HG02870 (cell line): ENCODE measurements at regions not wholly inside any gene's neighbourhood (a gene's known extent, or its start where the extent isn't known, plus 50 kb on each side); places are given as distances from the start of the nearest gene placed in this dataset.
"Not testable (repeated sequence)": the region's sequence is repeated elsewhere in the genome, so short reads cannot be mapped to it uniquely, and the experiment has no call there.

ENCODE experiments used
- ATAC-seq: cut with Tn5 transposase; IDR thresholded peaks from one replicate; pipeline ENCODE4 v1.9.1; 2021; ENCODE audit warnings: mild to moderate bottlenecking, moderate library complexity; ENCODE audit not compliant: unreplicated experiment

DNA sequence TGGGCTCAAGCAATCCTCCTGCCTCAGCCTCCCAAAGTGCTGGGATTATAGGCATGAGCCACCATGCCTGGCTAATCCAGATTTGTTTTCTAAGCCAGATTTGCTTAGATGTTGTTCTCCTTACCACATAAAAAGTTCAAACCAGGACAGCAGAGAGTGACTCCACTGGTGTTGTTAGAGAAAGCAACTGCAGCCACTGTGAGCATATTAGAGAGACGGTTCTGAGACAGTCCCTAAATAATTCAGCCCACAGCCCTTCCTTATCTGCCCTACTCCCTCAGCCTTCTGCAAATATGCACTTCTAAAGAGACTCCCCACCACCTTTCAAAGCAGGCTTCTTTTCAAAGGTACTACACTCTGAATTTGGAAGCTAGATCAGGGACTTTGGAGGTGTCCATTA lies 96.1 kb downstream of the DRD1 start:
- ATAC-seq = no peak

- ATAC-seq = no peak
These were observed 97.0 kb downstream of the DRD1 start for GRCh38 chr5:175347027-175347426.

GRCh38 chr5:175344331-175345195 lies 99.4 kb downstream of the DRD1 start:
- no peak for ATAC-seq

GRCh38 chr5:175343308-175343707 lies 100.7 kb downstream of the DRD1 start:
- no peak for ATAC-seq

- ATAC-seq = no peak
These were observed 103.8 kb downstream of the DRD1 start for GRCh38 chr5:175340180-175340579.

DNA sequence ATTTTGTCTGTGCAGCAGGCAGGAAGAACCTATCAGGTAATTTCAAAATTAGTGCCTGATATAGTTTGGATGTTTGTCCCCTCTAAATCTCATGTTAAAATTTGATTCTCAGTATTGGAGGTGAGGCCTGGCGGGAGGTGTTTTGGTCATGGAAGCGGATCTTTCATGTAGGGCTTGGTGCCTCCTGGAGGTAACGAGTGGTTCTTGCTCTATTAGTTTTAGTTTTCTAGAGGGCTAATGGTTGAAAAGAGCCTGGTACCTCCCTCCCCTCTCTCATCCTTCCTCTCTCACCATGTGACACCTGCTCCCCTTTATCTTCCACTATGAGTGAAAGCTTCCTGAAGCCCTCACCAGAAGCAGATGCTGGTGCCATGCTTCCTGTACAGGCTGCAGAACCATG lies 106.3 kb downstream of the DRD1 start:
- no peak for ATAC-seq

DNA sequence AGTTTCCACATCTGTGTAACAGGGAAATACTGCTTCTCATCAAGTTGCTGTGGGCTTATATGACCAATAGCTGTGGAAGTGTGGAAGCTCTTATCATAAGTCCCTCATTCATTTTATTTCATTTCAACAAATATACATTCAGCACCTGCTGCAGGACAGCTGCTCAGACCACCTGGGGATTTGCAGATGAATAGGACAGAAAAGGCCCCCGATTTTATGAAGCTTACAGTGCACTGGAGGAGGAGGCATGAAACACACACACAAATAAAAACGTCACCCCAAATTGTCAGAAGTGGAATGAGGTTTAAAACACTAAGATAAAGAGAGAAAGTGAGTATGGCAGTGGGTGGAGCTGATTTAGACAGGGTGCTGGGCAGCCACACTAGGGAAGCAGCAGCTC lies 107.2 kb downstream of the DRD1 start:
- ATAC-seq = no peak

GRCh38 chr5:175335691-175336090 lies 108.3 kb downstream of the DRD1 start:
- no peak for ATAC-seq

DNA sequence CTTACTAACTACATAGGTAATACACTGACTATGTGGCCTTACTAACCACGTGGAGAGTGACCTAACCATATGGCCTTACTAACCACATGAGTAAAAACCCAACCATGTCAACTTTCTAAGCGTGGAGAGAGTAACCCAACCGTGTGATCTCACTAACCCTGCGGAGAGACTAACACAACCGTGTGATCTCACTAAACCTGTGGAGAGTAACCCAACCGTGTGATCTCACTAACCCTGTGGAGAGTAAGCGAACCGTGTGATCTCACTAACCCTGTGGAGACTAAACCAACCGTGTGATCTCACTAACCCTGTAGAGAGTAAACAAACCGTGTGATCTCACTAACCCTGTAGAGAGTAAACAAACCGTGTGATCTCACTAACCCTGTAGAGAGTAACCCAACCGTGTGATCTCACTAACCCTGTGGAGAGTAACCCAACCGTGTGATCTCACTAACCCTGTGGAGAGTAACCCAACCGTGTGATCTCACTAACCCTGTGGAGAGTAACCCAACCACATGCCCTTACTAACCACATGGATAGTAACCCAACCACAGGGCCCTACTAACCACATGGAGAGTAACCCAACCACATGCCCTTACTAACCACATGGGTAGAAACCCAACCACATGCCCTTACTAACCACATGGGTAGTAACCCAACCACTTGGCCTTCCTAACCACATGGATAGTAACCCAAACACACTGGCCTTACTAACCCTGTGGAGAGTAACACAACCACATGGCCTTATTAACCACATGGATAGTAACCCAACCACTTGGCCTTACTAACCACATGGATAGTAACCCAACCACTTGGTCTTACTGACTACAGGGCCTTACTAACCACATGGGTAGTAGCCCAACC lies 112.6 kb downstream of the DRD1 start:
- not testable (repeated sequence) for ATAC-seq

DNA sequence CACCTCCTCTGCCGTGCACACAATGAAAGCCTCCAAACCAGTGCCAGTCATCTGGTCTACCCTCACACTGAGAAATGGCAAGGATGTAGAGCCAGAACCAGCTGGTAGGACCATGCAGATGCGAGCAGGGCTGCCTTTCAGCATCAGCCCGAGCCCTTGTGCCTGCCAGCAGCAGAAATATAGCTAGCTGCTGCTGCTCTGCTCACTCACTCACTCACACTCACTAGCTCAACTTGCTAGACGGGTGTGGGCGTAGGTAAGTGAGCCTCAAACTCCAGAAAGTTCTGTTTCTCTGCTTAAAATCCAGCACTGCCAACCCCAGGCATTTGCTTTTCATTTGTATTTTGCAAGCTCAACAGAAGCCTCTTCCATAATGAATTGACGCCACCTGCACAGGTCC lies 114.0 kb downstream of the DRD1 start:
- ATAC-seq = no peak

GRCh38 chr5:175328687-175329086 lies 115.3 kb downstream of the DRD1 start:
- no peak for ATAC-seq

DNA sequence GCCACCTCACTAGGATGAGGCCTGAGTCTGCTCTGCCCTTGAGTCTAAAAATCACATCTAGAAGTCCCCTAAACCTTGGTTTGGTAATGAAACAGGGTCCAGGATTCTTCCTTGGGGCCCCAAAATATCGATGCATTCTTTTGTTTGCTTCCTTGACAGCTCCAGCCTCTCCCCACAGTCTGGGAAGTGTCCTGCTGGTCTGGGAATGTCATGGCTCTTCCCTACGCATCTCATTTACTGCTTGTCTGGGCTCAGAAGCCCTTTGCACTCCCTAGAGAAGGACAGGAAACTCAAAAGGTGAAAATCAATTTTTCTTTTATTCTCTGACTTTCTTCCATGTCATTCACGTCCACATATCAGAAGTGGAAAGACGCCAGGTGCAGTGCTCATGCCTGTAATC lies 115.8 kb downstream of the DRD1 start:
- no peak for ATAC-seq

DNA sequence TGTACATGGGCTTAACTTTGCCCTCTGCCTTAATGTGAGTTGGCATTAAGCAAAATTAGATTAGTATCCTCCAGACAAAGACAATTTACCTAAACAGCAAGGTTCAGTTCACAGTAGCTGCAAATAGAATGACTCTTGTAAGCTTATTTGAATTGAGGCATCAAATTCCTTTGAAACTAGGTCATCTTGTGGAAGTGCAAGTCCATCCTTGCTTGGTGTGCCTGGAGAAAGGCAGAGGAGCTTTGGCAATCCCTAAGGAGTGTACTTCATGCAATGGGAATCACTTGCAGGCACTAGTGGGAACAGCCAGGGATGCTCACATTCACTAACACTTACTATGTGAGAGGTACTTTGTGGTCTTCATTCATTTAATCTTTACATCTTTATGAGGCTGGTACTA lies 118.3 kb downstream of the DRD1 start:
- no peak for ATAC-seq

- no peak for ATAC-seq
These were observed 122.0 kb downstream of the DRD1 start for GRCh38 chr5:175321927-175322532.

GRCh38 chr5:175319199-175319598 lies 124.8 kb downstream of the DRD1 start:
- no peak for ATAC-seq

- no peak for ATAC-seq
These were observed 126.1 kb downstream of the DRD1 start for GRCh38 chr5:175317872-175318271.

DNA sequence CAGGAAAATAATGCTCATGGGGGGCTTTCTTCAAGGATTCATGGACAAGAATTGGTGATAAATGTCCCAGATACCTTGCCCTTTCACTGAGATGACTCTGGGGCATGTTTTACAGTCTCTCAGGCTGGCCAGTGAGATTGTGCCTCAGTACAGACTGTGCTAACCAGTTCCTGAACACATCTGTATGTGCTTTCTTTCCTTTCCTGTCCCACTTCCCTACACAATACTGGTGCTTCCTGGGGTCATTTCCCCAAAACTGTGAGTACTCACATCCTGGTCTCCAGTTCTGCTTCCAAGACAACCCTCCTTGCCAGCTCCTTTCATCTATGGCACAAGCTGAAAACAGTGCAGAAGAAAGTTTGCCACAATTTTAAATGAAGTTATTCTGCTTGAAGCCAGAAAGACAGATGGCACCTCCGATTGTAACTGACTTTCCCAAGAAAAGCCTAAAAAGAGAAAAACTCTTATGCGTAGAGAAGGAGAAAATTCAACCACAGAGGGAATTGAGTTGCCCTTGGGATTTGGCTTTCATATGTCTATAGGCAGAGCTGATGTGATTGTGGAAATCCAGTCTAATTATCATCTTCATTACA lies 134.7 kb downstream of the DRD1 start:
- ATAC-seq = no peak

DNA sequence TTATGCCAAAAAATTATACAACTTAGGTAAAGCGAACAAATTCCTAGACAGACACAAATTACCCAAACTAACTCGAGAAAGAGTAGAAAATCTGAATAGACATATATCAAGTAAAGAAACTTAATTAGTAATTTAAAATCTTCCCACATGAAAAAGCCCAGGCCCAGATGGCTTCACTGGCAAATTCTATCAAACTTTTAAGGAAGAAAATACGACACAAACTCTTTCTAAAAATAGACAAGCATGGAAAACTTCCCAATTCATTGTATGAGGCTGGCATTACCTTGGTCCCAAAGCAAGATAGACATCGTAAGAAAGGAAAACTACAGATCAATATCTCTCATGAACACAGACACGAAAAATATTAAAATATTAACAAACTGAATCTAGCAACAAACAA lies 135.3 kb downstream of the DRD1 start:
- ATAC-seq = no peak

DNA sequence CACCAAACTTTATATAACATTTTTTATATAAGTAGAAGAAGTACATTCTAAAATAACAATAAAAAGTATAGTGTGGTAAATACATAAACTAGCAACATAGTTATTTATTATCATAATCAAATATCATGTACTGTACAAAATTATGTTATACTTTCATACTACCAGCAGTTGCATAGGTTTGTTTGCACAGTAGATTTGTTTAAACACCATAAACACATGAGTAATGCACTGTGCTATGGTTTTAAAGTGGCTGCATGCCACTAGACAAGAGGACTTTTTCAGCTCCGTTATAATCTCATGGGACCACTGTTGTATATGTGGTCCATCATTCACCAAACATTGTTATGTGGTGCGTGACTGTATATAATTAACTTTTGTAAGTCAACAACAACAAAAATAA lies 137.6 kb downstream of the DRD1 start:
- no peak for ATAC-seq

- ATAC-seq = no peak
These were observed 138.7 kb downstream of the DRD1 start for GRCh38 chr5:175305251-175305650.

GRCh38 chr5:175290379-175290778 lies 153.6 kb downstream of the DRD1 start:
- ATAC-seq = no peak
